BE2C (cell line): ENCODE measurements at regions not wholly inside any gene's neighbourhood (a gene's known extent, or its start where the extent isn't known, plus 50 kb on each side); places are given as distances from the start of the nearest gene placed in this dataset.
A peak's percentile ranks its signal among the peaks of the same experiment; 100 is the strongest.

ENCODE experiments used
- DNase-seq: peaks from one replicate; pipeline ENCODE4 v3.0.0-alpha.2; 2020
- H3K27me3 ChIP-seq: fragments of 250-450 bp; sonication (Bioruptor Pico); 2 replicates; pipeline ENCODE4 v1.5.1; 2020; ENCODE audit warnings: mild to moderate bottlenecking
- H3K36me3 ChIP-seq: fragments of 250-450 bp; sonication (Bioruptor Pico); 2 replicates; pipeline ENCODE4 v1.5.1; 2020; ENCODE audit warnings: mild to moderate bottlenecking
- H3K4me1 ChIP-seq: fragments of 250-450 bp; sonication (Bioruptor Pico); 2 replicates; pipeline ENCODE4 v1.5.1; 2020
- H3K4me3 ChIP-seq: 2 replicates; pipeline ENCODE4 v1.5.1; 2011; ENCODE audit warnings: low read depth, low read length
- H3K9me3 ChIP-seq: fragments of 250-450 bp; sonication (Bioruptor Pico); 2 replicates; pipeline ENCODE4 v1.5.1; 2020
- TF ChIP-seq, protein P1 (sequence below): IDR thresholded peaks from 2 replicates; pipeline ENCODE4 v1.5.1; 2012; ENCODE audit warnings: mild to moderate bottlenecking, low read depth, low read length

DNA sequence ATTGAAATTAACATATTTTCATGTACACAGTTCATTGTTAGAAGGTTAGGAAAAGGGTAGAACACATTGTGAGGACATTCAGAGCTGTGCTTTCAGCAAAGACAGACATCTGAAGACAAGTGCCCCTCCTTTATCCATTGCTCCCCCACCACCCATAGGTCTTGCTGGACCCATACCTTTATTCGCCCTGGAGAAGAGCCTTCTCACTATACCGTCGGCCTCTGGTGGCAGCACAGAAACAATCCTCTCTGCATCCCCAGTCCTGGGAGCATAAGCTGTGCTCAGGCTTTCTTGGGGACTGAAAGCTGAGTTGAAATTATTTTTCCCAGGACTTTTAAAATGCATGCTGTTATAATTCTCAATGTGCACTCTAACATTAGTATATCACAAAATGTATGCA, 372.3 kb downstream of the EPHA7 start:
- TF ChIP-seq, protein P1, sequence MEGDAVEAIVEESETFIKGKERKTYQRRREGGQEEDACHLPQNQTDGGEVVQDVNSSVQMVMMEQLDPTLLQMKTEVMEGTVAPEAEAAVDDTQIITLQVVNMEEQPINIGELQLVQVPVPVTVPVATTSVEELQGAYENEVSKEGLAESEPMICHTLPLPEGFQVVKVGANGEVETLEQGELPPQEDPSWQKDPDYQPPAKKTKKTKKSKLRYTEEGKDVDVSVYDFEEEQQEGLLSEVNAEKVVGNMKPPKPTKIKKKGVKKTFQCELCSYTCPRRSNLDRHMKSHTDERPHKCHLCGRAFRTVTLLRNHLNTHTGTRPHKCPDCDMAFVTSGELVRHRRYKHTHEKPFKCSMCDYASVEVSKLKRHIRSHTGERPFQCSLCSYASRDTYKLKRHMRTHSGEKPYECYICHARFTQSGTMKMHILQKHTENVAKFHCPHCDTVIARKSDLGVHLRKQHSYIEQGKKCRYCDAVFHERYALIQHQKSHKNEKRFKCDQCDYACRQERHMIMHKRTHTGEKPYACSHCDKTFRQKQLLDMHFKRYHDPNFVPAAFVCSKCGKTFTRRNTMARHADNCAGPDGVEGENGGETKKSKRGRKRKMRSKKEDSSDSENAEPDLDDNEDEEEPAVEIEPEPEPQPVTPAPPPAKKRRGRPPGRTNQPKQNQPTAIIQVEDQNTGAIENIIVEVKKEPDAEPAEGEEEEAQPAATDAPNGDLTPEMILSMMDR = no peak
- DNase-seq = no peak
- H3K36me3 ChIP-seq = no peaks in the 10 kb centered on the region
- no peaks in the 10 kb centered on the region for H3K27me3 ChIP-seq
- H3K4me3 ChIP-seq = no peak overlapping the region
- no peaks in the 10 kb centered on the region for H3K9me3 ChIP-seq
- no peaks in the 10 kb centered on the region for H3K4me1 ChIP-seq

DNA sequence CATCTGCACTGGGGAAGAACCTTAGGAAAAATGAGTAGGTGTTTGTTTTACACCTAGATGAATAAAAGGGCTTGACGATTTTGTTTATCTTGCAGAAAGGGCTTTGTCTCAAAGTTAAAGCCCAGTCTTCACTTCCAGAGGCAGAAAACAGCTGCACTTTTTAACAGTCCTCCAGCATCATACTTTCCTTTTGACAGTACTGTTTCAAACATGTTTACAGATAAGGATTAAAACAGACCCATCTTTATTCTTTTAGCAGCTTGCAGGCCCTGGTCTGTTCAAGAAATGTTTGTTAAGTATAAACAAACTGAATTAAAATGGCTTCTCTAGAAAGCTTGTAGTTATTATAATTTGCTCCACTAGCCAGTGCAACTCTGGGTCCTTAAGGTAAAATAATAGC, 374.2 kb downstream of the EPHA7 start:
- DNase-seq = no peak
- no peaks in the 10 kb centered on the region for H3K9me3 ChIP-seq
- no peak overlapping the region for H3K4me3 ChIP-seq
- TF ChIP-seq, protein P1 = no peak
- no peaks in the 10 kb centered on the region for H3K36me3 ChIP-seq
- no peaks in the 10 kb centered on the region for H3K27me3 ChIP-seq
- H3K4me1 ChIP-seq = no peaks in the 10 kb centered on the region

DNA sequence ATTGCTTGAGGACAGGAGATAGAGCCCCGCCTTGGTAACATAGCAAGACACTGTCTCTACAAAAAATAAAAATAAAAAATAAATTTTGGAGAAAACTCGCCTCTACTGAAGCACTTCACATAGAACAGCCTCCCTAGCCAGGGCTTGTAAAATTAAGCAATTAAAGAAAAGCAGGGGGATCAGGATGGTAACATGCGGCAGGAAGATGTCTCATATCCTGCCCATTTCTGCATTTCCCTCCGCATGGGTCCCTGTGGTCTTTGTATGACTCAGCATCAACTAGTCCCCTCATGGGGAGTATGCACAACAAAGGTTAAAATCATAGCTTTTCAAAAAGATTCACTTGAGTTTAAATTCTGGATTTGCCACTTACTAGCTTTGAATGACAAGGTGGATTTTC, 379.0 kb downstream of the EPHA7 start:
- Histone ChIP-seq H3K36me3 (no peaks in the 10 kb centered on the region), H3K4me3 (no peak overlapping the region), H3K4me1 (no peaks in the 10 kb centered on the region), H3K9me3 (no peaks in the 10 kb centered on the region), H3K27me3 (no peaks in the 10 kb centered on the region)
- TF ChIP-seq, protein P1 = no peak
- DNase-seq = no peak

DNA sequence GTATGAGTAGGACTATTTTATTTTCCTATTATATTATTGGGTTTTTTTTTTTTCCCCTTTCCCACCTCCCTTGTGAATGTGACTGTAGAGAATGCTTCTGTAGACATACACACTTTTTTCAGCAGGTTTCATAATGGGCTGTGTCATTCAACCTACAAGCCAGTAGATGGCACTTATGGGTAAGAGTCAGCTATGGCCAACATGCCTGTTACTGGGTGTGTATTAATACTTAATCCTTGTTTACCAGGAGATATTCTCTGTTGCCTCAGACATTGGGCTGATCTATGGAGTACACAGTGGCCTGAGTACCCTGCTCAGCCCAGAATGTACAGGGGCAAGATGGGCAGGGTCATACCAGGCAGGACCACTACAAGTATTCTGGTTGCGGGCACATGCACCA, 382.5 kb downstream of the EPHA7 start:
- Histone ChIP-seq H3K36me3 (no peaks in the 10 kb centered on the region), H3K9me3 (no peaks in the 10 kb centered on the region), H3K4me3 (no peak overlapping the region), H3K27me3 (no peaks in the 10 kb centered on the region), H3K4me1 (no peaks in the 10 kb centered on the region)
- TF ChIP-seq, protein P1 = peak; percentile 61
- no peak for DNase-seq

DNA sequence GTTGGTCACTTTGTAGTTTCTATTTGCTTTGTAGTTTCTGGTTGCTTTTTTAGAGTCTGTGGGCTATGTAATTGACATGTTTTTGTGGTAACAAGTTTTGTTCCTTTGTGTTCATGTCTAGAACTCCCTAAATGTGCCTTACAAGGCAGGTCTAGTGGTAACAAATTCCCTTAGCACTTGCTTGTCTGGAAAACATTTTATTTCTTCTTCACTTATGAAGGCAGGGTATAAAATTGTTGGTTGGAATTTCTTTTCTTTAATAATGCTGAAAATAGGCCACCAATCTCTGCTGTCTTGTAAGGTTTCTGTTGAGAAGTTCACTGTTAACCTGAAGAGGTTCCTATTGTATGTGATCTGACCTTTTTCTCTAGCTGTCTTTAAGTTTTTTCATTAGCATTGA, 383.6 kb downstream of the EPHA7 start:
- no peaks in the 10 kb centered on the region for H3K27me3 ChIP-seq
- no peaks in the 10 kb centered on the region for H3K36me3 ChIP-seq
- DNase-seq = no peak
- H3K4me3 ChIP-seq = no peak overlapping the region
- H3K9me3 ChIP-seq = no peaks in the 10 kb centered on the region
- H3K4me1 ChIP-seq = no peaks in the 10 kb centered on the region
- TF ChIP-seq, protein P1 = no peak

DNA sequence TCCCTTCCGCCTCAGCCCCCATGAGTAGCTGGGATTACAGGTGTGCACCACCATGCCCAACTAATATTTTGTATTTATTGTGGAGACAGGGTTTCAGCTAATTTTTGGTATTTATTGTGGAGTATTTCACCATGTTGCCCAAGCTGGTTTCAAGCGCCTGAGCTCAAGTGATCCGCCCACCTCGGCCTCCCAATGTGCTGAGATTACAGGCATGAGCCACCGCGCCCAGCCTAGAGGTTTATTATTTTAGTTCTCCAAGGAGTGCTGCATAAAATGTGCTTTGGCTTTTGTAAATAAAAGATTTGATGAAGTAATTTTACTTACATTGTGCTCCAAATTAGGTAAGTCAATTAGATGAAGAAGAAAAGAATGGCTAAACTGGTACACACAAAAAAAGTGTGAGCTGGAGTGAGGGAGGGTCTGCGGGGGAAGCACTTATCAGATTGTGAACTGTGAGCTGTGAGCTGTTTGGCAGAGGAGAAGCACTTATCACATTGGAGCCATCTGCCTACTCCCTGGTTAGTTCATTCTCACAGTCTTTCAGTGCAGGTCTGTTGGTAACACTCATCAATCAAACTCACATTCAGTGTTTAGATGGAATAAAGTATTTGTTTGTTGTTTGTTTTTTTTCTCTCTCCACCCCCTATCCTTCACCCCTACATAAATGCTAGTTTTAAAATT, 398.0 kb downstream of the EPHA7 start:
- no peaks in the 10 kb centered on the region for H3K4me1 ChIP-seq
- no peak for DNase-seq
- TF ChIP-seq, protein P1 = no peak
- no peaks in the 10 kb centered on the region for H3K36me3 ChIP-seq
- no peaks in the 10 kb centered on the region for H3K9me3 ChIP-seq
- no peaks in the 10 kb centered on the region for H3K27me3 ChIP-seq
- H3K4me3 ChIP-seq = no peak overlapping the region
